ENCODE measurements at regions not wholly inside any gene's neighbourhood (a gene's known extent, or its start where the extent isn't known, plus 50 kb on each side); places are given as distances from the start of the nearest gene placed in this dataset.
A peak's percentile ranks its signal among the peaks of the same experiment; 100 is the strongest.

DNA sequence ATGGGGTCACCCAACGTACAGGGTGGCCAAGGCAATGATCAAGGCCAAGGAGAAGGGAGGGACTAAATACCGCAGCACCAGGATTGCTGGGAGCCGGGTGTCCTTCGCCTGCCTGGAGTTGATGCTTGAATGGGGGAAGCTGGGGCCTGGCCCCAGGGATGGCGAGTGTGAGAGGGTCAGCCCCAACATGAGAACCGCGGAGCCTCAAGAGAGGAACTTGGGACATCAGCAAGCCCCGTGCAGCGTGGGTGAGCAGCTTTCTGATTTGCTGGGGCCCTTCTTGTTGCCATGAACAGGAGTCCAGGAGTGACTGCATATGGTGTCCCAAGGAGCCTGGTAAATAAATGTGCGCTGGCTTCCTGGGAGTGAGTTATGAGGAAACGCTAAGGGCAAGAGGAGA is 72.8 kb upstream of the PITRM1 start:
- WGBS (ENCODE audit: insufficient coverage, low coverage, low lambda C conversion rate, missing lambda C conversion rate): 81% methylated on average over 8 of the region's 11 CpGs
- Histone ChIP-seq H3K36me3 (no peaks in the 10 kb centered on the region), H3K9me3 (no peaks in the 10 kb centered on the region), H3K27me3 (no peaks in the 10 kb centered on the region), H3K4me1 (no peaks in the 10 kb centered on the region), H3K27ac (no peak overlapping the region), H3K4me3 (no peak overlapping the region)
- ATAC-seq (no peak), DNase-seq (no peak)
- no peak for TF ChIP-seq POLR2A (IDR thresholded peaks at IDR 0.05)
- TF ChIP-seq, protein P1, sequence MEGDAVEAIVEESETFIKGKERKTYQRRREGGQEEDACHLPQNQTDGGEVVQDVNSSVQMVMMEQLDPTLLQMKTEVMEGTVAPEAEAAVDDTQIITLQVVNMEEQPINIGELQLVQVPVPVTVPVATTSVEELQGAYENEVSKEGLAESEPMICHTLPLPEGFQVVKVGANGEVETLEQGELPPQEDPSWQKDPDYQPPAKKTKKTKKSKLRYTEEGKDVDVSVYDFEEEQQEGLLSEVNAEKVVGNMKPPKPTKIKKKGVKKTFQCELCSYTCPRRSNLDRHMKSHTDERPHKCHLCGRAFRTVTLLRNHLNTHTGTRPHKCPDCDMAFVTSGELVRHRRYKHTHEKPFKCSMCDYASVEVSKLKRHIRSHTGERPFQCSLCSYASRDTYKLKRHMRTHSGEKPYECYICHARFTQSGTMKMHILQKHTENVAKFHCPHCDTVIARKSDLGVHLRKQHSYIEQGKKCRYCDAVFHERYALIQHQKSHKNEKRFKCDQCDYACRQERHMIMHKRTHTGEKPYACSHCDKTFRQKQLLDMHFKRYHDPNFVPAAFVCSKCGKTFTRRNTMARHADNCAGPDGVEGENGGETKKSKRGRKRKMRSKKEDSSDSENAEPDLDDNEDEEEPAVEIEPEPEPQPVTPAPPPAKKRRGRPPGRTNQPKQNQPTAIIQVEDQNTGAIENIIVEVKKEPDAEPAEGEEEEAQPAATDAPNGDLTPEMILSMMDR (IDR thresholded peaks at IDR 0.05): no peak
- intact Hi-C loops (cut with DNase I): loop anchor here in 1 of 2 donors (10.0 kb wide), 1 partner anchor 1519 kb away; no protein-coding TSS in a partner anchor

DNA sequence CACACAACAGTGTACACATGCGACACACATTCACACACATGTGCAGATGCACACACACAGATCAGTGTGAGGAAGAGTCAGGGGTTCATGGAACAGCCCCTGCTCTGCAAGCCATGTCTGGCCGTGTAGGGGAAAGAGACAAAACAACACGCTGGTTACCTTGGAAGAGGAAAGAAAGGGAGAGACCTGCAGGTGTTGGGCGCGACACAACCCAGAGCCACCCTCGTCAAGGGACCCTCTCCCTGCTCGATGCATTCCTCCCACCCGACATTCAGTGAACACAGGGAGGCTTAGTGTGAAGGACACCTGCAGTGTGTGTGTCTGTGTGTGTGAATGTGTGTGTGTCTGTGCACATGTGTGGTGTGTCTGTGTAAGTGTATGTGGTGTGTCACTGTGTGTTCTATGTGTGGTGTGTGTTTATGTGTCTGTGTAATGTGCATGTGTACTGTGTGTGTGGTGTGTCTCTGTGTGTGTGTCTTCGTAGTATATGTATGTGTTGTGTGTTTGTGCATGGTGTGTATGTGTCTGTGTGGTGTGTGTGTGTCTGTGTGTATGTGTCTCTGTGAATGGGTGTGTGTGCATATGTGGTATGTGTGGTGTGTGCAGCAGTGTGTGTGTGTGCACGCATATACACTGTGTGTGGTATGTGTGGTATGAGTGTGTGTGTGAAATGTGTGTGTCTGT is 69.5 kb upstream of the PITRM1 start:
- Histone ChIP-seq H3K9me3 (no peaks in the 10 kb centered on the region), H3K4me3 (no peak overlapping the region), H3K27ac (no peak overlapping the region), H3K4me1 (no peaks in the 10 kb centered on the region), H3K27me3 (no peaks in the 10 kb centered on the region), H3K36me3 (no peaks in the 10 kb centered on the region)
- no peak for DNase-seq
- ATAC-seq: no peak
- 76% methylated on average over 7 of the region's 10 CpGs for WGBS (ENCODE audit: insufficient coverage, low coverage, low lambda C conversion rate, missing lambda C conversion rate)
- intact Hi-C loops (cut with DNase I): loop anchor here in 1 of 2 donors (10.0 kb wide), 1 partner anchor 1523 kb away; no protein-coding TSS in a partner anchor
- TF ChIP-seq POLR2A (IDR thresholded peaks at IDR 0.05): no peak
- TF ChIP-seq, protein P1 (IDR thresholded peaks at IDR 0.05): no peak

DNA sequence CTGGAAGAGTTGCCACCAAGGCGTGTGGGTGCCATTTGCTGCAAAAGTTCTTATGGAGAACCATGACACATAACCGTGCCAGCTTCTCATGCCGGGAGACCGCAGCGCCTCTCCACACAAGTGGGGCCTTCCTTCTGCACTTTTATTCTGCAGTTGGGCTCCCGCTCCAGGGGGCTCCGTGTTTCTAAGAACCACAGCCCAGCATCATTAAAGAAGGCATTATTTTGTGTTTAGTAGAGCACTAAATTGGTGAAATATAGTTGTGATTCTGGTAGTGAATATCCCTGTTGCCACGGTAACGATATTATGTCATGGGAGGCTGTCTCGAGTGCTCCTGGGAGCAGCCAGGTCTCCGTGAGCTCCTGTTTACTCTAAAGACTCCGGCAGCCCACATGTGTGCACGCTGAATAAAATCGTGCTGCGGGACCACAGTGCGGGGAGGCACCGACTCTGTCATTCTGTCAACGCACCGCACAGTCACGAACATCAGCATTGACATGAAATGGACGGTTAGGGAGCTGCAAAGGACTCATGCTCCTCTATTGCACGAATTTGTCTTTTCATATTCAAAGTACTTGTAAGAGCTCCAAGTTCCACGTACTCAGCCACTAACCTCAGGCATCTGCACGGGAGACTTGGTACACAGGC is 68.8 kb upstream of the PITRM1 start:
- H3K36me3 ChIP-seq: no peaks in the 10 kb centered on the region
- no peak overlapping the region for H3K4me3 ChIP-seq
- TF ChIP-seq, protein P1 (IDR thresholded peaks at IDR 0.05): no peak
- TF ChIP-seq POLR2A (IDR thresholded peaks at IDR 0.05): no peak
- no peaks in the 10 kb centered on the region for H3K4me1 ChIP-seq
- no peaks in the 10 kb centered on the region for H3K9me3 ChIP-seq
- intact Hi-C loops (cut with DNase I): loop anchor here in 1 of 2 donors (10.0 kb wide), 1 partner anchor 1523 kb away; no protein-coding TSS in a partner anchor
- DNase-seq (no peak), ATAC-seq (no peak)
- no peak overlapping the region for H3K27ac ChIP-seq
- no peaks in the 10 kb centered on the region for H3K27me3 ChIP-seq
- WGBS (ENCODE audit: insufficient coverage, low coverage, low lambda C conversion rate, missing lambda C conversion rate): 80% methylated on average over 9 of the region's 24 CpGs

DNA sequence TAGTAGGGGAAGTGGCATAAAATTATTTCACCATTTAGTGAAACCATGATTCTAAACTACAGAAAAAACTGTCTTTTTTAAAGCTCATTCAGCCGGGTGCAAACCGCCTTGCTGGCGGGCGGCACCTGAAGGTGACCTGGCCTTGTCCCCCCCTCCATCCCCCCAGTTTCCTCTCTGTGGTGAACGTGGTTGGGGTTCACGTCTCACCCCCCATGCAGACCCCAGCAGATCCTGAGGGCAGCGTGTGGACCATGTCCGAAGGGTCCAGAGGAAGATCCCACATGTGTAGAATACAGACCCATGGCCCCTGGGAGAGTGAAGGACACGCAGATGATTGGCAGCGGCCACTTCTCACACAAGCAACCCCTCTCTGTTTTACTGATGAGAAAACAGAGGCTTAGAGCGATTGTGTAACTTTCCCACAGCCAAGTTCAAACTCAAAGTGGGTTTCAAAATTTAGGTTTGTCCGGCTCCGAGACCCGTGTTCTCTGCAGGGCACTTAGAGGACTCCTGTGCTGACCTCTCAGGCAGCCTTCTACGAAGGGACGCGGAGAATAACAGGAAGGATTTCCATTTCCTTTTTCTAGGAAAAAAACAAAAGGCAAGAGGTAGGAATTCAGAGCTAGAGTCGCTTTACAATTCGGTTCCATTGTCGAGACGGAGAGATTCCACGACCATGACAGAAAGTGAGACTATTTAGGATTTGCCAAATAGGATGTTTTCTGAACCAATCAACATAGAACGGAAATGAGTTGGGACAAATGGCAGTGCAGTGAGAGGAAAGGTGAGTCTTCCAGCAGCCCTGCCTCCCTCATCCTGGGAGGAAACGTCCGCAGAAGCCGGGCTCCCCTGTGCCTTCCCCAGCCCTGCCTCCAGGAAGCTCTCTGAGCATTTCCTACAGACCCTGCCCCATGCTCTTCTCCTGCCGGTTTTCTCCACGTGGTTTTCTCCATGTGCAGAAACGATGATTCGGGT is 67.6 kb upstream of the PITRM1 start:
- ATAC-seq (peak; percentile 46 to 72 (median 59)), DNase-seq (peak in 1 of 3 donors; percentile 54)
- Histone ChIP-seq H3K27me3 (no peaks in the 10 kb centered on the region), H3K4me3 (no peak overlapping the region), H3K36me3 (no peaks in the 10 kb centered on the region), H3K27ac (peak overlapping the region in 1 of 3 donors; percentile 9), H3K9me3 (no peaks in the 10 kb centered on the region), H3K4me1 (no peaks in the 10 kb centered on the region)
- WGBS (ENCODE audit: insufficient coverage, low coverage, low lambda C conversion rate, missing lambda C conversion rate): 40% methylated on average over 27 of the region's 30 CpGs
- TF ChIP-seq, protein P1 (IDR thresholded peaks at IDR 0.05): no peak
- no peak for TF ChIP-seq POLR2A (IDR thresholded peaks at IDR 0.05)
- intact Hi-C loops (cut with DNase I): loop anchor here in 1 of 2 donors (10.0 kb wide), 1 partner anchor 1525 kb away; no protein-coding TSS in a partner anchor

Data from right lobe of liver (tissue), 6 donors.